ENCODE measurements at regions not wholly inside any gene's neighbourhood (a gene's known extent, or its start where the extent isn't known, plus 50 kb on each side); places are given as distances from the start of the nearest gene placed in this dataset.

- TF ChIP-seq CTCF (IDR thresholded peaks at IDR 0.05) (no peak), POLR2A (IDR thresholded peaks at IDR 0.05) (no peak), EP300 (IDR thresholded peaks at IDR 0.05) (no peak), POLR2AphosphoS5 (IDR thresholded peaks at IDR 0.05) (peak in 1 of 3 donors; percentile 34)
Measured at GRCh38 chr6:24004062-24004461, 122.0 kb upstream of the NRSN1 start.

Measured in stomach (tissue), 4 donors.